HG03039 (cell line): ENCODE measurements at regions not wholly inside any gene's neighbourhood (a gene's known extent, or its start where the extent isn't known, plus 50 kb on each side); places are given as distances from the start of the nearest gene placed in this dataset.
"Not testable (repeated sequence)": the region's sequence is repeated elsewhere in the genome, so short reads cannot be mapped to it uniquely, and the experiment has no call there.

Experiments
- ATAC-seq: cut with Tn5 transposase; IDR thresholded peaks from one replicate; pipeline ENCODE4 v1.9.1; 2021; ENCODE audit warnings: mild to moderate bottlenecking, moderate library complexity; ENCODE audit not compliant: unreplicated experiment

DNA sequence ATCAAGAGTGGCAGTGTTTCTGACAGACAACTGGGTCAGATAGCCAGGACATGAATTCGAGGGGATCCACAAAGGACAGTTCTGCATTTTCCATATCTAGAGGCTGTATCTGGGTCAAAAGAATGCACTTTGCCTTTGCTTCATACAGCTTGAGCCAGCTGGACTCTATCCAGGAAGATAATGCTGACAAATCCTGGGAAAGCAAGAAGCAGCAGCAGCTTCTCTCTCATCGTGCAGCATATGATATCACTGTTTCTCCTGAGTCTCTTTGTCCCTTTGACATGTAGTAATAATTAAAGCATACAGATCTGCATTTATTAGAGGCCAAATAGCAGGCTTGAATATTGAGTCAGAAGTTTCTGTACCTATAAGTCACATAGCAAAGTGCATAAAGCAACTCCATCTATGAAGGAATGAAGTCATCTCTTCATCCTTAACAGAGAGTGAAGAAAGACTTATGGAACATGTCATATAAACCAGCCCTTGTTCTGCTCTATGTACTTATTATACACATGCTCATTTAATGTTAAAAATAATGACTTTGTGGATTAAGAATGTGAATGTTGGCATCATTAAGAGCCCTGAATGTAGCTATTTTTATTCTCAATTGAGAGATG is 236.8 kb upstream of the GBE1 start:
- ATAC-seq: no peak

DNA sequence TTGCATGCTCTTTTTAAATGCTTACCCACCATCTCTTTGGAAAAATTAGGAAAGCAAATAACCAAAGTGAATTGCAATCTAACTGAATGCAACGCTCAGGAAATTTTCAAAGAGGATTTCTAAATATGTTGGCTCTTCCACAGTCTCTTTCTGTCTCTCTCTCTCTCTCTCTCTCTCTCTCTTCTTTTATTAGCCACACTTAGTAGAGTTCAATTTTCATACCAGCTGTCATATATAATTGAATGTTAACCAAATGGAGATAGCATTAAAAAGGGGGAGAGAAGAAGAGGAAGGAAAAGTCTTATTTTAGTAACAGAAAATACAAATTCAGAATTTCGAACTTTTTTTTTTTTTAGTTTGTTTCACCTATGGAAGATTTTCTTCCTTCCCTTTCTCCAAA is 235.9 kb upstream of the GBE1 start:
- ATAC-seq: no peak

DNA sequence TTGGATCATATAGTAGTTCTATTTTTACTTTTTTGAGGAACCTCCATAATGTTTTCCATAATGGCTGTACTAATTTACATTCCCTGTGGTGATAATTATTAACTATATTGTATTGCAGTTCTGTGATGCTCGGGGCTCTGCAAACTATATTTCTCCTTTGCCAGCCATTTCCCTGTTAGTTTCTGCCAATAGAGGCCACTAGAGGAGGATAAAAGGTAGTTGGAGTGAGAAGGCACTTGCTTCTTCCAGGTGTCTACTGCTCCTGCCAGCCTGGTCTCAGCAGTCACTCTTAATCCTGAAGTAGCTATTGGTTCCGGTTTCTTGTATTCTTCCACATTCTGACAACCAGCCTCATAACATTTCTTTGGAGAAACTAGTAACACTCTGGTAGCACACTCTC is 233.9 kb upstream of the GBE1 start:
- no peak for ATAC-seq

DNA sequence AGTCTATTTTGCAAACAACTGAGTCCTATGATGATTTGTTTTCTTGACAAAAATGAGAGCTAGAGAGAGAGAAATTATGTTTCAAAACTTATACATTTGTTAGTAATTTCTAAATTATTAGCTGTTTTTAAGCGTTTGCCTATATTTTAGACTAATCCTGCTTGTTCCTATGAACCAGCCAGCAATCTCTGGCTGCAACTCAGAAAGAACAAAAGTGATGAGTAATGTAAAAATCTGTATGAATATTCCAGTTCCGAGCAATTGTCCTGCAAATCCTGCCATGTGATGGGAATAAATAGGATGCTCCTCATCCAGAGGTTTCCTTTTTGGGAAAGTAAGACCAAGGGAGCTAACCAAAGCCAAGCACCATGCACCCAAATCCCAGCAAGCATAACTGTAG is 228.3 kb upstream of the GBE1 start:
- ATAC-seq: no peak

DNA sequence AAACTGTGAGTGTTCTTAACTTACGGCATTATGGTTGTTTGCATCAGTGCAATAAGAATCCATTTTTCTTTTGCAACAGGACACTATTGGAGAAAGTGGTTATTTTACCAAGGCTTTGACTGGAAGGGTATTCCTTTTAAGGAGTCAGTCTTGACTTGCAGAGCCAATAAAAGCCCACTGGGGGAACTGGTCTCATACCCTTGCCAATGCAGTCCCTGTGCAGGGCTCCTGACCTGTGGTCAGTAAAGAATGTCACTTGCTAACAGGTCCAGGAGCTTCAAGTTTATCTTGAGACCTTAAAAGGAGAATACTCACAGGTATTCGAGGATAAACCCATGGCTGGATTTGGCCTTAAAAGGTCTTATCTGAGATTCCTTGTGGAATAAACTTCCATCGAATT is 227.8 kb upstream of the GBE1 start:
- ATAC-seq: no peak

DNA sequence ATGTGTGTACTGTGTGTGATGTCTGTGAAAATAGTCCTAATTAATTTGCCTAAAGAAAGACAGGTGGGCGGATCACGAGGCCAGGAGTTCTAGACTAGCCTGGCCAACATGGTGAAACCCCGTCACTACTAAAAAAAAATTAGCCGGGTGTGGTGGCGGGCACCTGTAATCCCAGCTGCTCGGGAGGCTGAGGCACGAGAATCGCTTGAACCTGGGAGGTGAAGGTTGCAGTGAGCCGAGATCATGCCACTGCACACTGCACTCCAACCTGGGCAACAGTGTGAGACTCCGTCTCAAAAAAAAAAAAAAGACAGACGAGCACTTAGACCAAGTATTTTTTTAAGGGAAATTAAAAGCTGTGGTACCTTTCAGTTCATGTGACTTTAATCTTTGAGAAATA is 226.0 kb upstream of the GBE1 start:
- not testable (repeated sequence) for ATAC-seq

DNA sequence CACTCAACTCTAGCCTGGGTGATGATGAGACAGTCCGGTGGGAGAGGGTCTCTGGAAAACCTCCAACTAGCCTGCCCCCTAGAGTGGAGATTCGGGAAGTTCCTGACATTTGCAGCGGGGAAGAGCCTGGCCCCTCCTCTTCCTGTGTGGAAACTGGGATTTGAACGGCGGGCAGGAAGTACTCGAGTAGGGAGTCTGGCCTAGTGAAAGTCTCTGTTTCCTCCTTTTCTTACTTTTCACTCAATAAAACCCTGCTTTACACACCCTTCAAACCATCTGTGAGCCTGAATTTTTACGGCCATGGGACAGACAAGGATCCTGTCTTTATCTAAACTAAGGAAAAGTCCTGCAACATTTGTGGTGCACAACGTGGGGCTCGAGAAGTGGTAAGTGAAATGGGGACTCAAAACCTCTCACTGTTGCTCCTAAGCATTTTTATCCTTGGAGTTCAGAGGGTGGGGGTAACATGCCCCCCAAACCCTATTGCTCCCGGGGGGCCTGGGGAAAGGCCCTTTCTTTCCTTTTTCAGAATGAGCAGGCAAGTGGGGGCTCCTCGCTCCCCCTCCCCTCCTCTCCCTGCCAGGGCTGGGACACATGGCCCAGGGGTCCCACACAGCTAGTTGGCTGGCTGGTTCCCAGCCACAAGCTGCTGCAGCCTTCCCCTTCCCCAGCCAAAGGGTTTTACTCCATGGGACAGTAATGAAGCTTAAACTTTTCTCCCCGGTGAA is 224.7 kb upstream of the GBE1 start:
- no peak for ATAC-seq

DNA sequence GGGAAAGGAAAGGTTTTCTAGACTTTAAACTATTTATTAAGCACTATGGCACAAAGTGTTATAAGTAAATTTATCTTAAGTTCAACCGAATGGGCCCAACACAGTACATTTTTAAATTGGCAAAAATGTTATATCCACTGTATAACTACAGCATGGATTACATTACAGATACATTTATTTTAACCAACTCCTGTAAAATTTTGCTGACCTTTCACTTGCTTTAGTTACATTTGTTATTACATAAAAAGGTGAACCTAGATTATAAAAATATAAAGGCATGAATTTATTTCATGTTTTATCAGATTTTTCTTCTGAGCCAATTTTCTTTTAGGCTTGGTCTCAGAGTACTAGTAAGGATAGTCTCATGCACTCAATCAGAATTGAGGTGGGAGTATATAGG is 221.9 kb upstream of the GBE1 start:
- ATAC-seq: no peak

DNA sequence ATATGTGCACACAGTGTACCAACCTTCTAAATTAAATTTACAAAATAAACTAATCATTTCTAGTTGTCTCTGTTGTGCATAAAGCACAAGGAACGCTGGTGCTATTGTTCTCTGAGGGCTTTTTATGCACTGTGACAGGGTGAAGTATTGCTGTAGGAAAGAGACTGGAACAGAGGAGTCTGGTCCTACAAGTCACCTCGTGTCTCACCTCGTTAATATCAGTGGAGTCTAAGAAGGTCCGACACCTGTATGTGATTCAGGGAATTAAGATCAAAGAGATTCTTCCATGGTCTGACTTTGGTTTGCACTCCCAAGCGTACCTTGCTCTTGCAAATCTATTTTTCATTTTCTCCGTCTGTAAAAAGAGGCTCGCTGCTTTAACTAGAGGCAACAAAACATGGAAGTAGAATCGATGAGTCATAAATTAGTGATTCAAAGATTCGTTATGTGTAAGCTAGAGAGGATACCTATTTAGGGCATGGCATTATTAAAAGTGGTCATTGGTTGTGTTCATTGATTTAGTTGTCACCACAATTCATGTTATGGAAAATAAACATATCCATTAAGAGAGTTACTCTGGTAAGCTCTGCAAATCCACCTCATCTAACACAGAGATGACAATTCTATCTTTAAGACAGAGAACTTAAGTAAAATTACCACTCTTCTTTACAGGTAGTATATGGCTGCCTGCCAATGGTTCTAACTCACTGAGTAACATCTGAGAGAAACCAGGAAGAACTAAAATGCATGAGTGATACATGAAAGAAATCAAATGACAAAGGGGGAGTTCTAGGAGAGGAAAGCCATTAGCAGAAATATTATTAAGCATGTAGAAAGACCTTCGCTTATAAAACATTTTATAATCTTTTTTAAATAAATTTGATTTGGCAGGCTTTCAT is 219.4 kb upstream of the GBE1 start:
- ATAC-seq: no peak

DNA sequence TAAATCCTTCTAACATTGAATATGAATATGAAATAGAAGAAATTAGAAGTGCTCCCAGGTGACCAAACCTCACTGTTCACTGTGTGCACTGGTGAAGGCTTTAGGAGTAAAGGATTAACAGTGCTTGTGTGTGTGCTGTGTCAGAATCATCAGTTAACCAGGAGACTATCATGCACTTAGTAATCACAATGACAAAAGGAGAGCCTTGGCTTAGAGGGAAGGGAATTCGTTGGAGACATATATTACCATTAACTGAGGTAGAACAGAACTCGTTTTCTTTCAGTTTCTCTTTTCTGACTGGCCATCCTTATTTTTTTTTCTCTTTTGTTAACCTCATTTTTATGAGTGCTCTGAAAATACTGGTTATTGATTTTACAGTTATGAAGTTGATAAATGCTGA is 213.3 kb upstream of the GBE1 start:
- ATAC-seq: no peak

DNA sequence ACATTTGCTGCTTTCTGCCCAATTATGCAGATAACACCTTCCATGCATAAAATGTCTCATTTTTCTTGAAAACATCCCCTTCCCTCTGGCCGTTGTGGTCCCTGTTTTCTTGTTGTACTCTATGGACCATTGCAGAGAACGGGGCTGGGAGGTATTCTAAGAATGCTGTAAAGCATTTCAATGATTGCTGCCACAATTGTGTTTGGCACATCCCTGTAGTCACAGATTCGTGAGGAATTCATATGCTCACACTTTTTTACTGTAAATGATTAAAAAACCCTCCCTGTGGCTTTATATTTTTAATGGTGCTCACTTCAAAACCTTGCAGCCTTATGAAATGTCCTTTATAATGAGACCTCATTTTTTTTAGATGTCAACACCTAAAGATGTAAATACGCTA is 207.2 kb upstream of the GBE1 start:
- no peak for ATAC-seq

DNA sequence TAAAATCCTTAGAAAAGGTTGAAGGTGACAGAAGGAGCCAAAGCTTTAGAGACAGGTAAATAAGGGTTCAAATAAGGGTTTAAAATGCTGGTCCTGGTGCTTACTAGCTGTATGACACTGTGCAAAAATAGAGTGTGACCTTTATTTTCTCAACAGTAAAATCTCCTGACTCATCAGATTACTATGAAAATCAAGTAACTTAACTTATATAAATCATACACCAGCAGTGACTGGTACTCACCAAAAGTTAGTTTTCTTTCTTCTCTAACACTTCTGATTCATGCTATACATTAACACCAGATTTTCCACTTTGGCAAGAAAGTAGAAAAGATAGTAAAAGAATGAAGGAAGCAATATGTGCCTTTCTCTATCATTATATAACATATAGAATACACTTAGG is 205.9 kb upstream of the GBE1 start:
- no peak for ATAC-seq

DNA sequence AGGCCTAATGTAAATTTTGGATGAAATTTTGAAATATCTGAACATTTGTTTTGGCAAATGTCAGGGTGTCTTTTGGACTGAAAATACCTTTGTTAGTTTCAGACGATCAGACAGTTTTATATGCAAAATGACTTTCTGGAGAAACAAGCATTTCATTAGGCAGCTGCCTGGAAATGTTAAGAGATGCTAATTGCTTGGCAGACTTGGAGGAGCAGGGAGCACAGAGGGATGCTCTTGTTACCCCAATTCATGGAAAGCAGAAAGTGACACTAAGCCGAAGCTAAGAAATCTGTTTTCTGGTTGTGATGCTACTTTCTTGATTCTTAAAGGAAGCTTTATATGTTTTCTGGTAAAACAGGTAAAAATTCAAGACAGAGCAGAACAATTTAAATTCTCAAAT is 204.3 kb upstream of the GBE1 start:
- no peak for ATAC-seq

DNA sequence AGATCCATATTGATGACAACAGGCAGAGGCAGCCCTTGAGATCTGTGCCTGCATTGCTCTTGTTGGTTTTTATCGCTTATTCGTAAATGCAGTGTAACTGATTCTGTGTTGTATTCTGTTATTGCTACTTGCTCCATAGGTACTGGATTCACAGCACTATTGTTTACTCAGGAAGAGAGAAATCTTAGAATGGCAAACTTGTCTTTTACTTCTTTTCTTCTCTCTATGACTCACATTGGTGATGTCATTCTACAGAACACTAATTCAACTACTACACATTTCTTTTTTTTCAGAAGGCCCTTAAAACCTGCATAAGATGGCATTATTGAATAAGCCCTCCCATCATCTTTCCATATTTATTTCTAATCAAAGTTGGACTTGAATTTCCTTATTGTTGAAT is 201.0 kb upstream of the GBE1 start:
- no peak for ATAC-seq

DNA sequence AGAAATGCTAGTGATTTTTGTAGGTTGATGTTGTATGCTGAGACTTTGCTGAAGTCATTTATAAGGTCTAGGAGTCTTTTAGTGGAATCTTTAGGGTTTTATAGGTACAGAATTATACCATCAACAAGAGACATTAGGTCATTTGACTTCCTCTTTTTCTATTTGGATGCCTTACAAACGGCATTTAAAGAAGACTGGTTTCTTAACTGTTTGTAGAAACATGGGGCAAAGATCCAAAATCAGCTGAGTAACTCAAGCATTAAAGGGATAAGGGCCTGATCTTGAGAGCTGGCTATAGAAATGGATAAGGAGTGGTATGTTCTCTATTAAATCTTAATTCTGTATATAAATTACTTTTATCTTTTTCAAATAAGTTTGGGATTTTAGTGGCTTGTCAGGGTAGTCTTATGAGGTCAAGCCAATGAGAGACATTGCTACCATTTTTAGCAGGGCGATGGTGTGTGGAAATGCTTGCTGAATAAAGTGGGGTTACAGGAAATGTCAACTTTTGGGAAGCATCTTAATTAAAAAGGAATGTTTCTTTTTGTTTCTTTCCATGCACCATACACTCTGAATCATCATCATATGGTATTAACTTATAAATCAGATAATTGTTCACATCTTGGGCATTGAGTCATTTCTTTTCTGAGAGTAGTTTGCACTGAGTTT is 197.7 kb upstream of the GBE1 start:
- ATAC-seq: no peak

DNA sequence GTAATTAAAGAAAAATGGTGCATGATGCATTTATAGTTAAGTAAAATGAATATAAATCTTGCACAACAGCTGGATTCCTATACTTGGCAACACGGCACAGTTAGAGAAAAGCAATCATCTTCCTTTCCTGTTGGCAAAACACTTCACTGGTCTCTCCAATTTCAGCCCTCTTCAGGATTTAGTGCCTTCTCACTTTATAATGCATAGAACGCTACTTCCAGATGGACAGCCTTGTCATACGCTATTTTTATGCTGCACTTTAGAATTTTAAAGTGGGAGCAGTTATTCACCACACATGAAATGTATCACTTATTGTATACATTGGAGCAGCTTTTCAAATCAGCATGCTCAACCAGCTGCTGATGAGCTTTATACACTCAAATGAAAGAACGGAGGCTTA is 194.4 kb upstream of the GBE1 start:
- no peak for ATAC-seq

DNA sequence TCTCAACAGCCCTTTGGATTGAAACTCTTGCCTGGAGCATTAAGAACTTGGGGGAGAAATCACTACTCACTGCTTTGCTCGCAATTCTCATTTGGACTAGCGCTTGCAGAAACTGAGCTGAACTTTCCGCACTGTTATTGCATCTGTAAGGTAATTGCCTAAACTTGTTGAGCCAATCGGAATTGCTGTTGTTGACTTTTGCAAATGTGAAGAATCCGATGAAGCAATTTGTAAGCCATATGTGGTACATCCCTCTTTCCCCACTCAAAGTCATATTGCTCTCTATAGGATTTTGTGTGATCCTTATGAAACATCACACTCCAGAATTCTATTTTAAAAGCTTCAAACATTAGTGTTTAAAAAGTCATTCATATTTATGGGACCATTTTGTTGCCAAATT is 191.7 kb upstream of the GBE1 start:
- ATAC-seq: no peak

DNA sequence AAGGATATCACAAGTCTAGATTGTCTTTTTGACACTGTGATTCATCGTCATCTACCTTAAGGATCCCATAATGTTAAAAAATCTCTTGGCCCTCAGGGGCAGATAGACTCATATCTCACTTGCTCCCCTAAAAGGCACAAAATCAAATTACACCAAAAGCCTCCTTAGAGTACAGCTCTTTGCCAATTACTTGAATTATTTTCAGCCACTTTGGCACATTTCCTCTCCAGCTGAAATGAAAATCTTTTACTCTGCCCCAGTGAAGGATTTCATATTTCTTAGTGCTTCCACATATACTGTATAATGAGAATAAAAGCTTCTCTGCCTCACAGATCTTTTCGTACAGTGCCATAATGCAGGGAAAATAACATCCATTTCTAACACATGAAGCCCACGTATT is 190.7 kb upstream of the GBE1 start:
- ATAC-seq: no peak

DNA sequence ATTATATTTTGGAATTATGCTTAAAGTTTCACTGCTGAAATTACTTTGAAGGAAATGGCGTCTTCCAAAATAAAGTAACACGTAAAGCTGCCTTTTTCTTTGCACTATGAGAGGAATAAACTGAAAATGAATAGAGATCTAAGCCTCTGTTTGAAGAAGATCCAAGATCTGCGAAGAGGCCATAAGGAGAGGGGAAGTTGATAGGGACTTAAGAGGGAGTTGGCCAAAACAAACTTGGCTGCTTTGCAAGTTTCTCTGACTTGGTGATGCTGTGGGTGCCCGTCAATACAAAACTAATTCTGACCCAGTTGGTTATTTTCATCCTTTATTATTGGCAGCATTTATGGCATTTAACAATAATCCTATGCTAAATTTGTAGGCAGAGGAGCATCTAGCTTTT is 190.2 kb upstream of the GBE1 start:
- no peak for ATAC-seq

DNA sequence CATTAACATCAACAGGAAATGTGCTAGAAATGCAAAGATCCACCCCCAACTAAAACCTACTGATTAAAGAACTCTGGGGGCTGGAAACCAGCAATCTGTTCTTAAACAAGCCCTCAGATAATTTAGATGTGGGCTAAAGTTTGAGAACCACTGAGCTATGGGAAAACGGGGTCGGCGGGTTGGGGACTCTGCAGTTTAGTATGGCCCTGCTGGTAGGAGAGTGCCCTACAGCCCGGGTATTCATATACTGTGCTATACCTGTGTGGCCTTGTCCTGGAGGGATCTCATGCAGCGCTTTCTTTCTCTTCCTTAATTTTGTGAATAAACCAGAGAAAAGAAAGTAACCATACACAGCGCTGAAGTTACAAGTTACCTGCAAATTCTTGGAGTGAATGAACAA is 189.7 kb upstream of the GBE1 start:
- ATAC-seq: no peak

DNA sequence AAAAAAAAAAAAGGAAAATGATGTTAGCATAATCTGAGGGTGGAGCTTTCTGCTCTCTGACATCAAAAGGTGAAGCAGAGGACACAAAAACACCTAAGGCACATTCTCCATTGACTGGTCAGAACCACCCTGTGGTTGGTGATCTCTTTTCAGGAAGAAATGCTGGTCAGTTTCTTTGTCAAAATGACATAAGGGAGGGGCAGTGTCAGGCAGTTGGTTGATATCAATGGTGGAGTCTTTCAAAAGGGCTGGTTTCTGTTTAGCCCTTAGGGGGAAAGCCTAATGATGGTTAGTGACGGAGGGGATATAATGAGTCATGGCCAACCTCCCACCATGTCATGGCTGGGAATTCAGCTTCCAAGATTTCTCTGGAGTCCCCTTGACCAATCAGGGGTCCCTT is 185.9 kb upstream of the GBE1 start:
- no peak for ATAC-seq

DNA sequence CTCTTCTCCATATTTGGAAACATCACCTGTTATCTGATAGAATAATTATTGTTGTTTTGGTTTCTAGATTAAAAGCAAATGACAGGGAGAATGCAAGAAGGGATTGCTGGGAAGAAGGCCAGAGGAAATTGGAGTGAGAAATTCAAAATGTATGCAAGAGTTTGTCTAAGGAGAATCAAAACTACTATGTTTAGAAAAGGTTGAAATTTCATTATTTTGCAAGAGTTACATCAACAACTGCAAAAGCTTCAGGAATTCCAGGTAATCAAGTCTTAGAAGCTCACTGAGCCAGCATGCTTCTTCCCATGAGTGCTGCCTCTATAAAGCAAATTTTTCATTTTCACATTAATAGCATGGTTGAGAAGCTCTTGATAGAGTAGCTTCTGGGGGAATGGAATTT is 177.2 kb upstream of the GBE1 start:
- ATAC-seq: no peak
